HG02588 (cell line): ENCODE measurements at regions not wholly inside any gene's neighbourhood (a gene's known extent, or its start where the extent isn't known, plus 50 kb on each side); places are given as distances from the start of the nearest gene placed in this dataset.

Source experiments
- ATAC-seq: cut with Tn5 transposase; IDR thresholded peaks from one replicate; pipeline ENCODE4 v1.9.1; 2021; ENCODE audit warnings: mild to moderate bottlenecking, moderate library complexity; ENCODE audit not compliant: unreplicated experiment

- no peak for ATAC-seq
These were observed 132.5 kb upstream of the KIRREL3 start for GRCh38 chr11:127133061-127133460.

- no peak for ATAC-seq
These were observed 129.8 kb upstream of the KIRREL3 start for GRCh38 chr11:127130321-127130720.

DNA sequence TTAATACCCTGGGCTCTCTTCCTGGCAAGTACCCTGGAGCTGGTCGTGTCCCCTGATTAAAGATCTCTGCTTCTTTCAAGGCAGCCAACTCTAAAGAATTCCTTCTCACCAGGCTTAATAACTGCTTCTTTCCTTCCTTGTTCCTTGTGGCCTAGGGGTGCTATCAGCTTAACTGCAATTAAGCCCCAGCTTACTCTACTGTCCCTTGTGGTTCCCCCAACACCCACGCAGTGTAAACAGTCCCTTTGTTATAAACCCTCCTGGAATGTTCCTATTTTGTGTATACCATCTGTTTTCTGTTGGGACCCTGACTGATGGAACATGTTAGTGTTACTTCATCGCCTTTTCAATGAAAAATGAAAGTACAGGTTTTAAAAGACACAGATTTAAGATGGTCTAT is 126.4 kb upstream of the KIRREL3 start:
- ATAC-seq = no peak

- ATAC-seq = no peak
These were observed 118.8 kb upstream of the KIRREL3 start for GRCh38 chr11:127119356-127119755.

DNA sequence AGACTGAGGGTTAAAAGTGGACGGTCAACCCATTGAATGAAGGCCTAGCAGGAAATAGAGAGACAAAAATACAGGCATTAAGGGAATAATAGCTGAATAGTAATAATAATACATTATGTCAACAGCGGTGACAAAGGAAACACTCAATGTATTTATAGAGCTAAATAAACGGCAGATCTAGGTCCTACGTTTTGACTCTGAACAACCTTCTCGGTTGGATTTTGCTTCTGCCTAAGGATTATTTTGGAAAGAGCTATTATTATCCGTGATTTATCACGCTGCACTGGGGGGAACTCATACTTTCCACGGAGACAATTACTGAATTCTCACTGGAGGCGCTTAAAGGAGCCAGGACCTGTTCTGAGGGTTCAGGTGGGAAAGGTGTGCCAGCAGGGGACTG is 118.2 kb upstream of the KIRREL3 start:
- ATAC-seq = no peak

DNA sequence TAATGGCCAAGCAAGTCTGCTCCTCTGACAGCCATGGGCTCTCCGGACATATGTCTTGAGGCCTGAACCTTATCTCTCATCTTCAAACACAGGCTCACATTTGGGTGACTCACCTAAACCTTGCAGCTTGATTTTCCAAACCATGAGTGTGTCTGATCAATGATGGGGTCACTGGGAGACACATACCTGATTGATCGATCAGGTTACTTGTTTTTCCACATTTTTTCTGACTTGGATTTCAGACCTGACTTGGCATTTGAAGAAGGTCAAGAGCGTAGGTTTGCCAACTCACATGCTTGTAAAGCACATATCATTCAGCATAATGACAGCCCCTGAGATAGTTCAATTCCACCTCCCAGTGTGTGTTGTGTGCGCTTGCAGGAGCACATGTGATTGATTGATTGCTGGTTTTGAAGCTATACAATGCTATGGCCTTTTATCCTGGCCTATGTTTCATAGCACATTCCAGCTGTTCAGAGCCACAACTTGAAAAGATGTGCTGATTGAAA is 116.7 kb upstream of the KIRREL3 start:
- no peak for ATAC-seq

DNA sequence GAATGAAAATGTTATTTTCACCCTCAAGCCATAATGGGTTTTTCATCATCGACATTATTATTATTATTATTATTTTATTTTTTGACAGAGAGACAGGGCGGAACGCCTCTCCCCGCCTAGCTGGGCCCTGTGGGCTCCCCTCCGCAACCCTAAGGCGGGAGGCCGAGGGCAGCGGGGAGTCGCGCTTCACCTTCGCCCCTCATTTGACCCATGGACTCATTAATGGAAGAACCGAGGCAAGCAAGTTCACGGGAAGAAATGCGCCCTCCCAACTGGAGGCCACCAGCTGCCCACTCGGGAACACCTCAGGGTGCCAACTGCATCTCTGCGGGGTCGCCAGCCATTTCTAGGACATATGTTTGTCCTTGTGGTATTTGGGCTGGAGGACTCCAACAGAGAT is 115.3 kb upstream of the KIRREL3 start:
- no peak for ATAC-seq

GRCh38 chr11:127114035-127114434 is 113.5 kb upstream of the KIRREL3 start:
- ATAC-seq = no peak

GRCh38 chr11:127110542-127110941 is 110.0 kb upstream of the KIRREL3 start:
- no peak for ATAC-seq

- ATAC-seq = no peak
These were observed 109.4 kb upstream of the KIRREL3 start for GRCh38 chr11:127109796-127110480.

DNA sequence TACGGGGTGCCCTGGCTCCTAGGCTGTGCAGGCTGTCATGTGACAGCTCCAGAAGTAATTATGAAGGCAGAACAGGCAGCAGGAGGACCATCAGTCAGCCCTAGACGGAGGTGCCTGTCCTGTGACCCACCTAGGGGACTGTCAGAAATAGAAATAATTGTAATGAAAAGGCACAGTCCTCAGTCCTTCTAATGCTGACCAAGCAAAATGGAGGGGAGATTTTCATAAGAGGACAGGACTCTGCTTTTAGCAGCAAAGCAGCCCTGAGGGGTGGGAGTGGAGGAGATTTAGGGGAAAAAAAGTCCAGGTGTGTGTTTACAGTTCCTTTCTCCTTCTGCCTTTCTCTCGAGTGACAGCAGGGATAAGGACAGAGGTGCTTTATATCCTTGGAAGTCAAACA is 108.3 kb upstream of the KIRREL3 start:
- ATAC-seq = no peak

- ATAC-seq = no peak
These were observed 106.4 kb upstream of the KIRREL3 start for GRCh38 chr11:127106938-127107337.

DNA sequence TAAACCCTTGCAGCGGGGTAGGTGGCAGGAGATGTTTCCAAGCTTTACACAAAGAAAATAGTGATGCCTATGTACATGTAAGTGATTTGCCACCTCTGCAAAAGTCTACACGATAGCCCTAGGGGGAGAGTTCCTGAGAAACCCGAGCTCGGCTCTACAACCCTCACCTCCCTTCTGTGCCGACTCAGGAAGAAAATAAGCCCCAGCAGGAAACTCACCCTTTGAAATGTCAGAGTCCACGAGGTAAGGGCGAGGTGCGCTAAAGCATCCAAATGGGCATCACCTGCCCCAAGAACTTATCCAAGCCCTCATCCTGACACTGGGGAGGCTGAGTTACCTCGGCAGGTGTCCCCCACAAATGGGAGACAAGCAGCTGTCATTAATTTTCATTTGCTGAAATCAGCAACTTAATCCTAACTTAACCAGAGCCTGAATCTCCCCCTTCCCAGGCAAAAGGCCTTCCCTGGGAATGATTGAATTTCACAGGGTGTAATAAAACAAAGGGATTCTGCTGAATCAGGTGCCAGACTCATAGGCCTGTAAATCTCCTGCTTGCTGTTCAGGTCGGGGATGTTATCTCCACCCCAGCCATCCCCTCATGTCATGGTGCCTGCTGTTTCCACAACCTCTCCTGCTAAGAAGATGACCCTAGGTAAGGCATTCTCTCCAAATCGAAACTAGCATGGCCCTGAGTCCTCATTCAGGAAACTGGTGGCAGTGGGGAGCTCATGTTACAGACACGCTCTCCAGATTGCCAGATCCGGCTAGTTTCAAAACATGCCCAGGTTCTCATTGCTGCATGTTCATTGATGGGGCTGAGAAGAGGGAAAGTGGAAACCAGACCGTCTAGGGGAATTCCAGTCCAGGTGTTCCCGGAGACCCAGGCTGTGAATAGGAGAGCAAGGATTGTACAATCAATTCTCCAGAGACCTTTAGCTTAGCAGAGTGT is 105.3 kb upstream of the KIRREL3 start:
- no peak for ATAC-seq

GRCh38 chr11:127103586-127104388 is 103.2 kb upstream of the KIRREL3 start:
- no peak for ATAC-seq

GRCh38 chr11:127098684-127099083 is 98.1 kb upstream of the KIRREL3 start:
- no peak for ATAC-seq

- no peak for ATAC-seq
These were observed 80.2 kb upstream of the KIRREL3 start for GRCh38 chr11:127080735-127081134.

GRCh38 chr11:127075758-127076157 is 75.2 kb upstream of the KIRREL3 start:
- ATAC-seq = no peak

- peak; percentile 91 for ATAC-seq
These were observed 73.7 kb upstream of the KIRREL3 start for GRCh38 chr11:127074151-127074761.

DNA sequence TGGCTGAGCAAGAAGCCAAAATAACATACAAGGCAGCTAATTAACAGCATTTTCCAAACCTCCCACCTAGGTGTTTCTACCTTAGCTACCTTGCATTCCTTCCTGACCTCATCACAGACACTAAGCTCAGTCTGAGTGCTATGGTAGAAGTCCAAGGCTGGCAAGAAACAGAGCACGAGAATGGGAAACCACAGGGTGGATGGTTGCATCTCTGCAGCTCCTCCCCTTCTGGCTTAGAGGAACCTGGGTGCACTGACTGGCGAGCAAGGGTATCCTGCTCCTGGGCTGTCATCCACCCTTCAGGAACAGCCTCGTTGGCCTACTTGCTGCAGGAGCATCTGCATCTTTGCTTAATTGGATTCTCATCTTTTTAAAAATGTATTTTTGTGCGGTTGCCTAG is 73.1 kb upstream of the KIRREL3 start:
- ATAC-seq = no peak

DNA sequence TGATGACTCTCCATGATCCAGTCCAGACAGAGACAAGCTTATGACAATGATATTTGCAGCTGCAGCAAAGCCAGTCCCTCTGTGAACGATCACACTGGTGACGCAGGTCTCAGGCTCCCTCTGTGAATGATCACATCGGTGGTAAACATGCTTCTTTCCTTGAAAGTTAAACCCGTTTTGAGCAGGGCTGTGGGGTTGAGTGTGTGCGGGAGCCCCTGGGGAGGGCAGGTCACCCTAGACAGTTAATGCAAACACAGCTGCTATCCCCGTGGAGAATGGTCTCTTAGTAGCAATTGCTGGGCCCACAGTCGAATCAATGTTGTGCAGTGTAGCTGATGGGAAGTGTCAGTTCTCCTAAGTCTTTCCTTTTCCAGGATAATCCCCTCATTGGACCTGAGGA is 71.0 kb upstream of the KIRREL3 start:
- ATAC-seq = no peak

DNA sequence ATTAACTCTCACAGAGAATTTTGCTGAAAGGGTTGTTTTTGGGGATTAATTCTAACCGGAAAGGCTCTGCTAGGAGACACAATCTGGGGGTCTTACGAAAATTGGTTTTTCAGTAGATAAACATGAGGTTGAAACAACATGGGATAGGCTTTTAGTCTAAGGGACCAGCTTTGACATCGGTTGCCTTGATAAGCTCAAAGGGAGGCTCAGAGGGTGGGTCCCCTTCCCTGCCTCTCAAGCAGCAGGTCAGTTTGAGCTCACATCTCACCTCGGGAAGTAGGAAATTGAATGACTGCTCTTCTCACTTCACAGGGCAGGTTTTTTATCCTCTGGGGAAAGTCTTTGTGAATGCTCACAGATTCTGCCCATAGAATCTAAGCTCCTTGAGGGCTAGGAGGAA is 70.2 kb upstream of the KIRREL3 start:
- no peak for ATAC-seq
